A673 (cell line): ENCODE measurements at regions not wholly inside any gene's neighbourhood (a gene's known extent, or its start where the extent isn't known, plus 50 kb on each side); places are given as distances from the start of the nearest gene placed in this dataset.

ENCODE experiments used
- EZH2 ChIP-seq: fragments of 200-600 bp; sonication (generic); IDR thresholded peaks from 2 replicates; pipeline ENCODE4 v1.6.1; 2017; ENCODE audit warnings: borderline replicate concordance, low read depth, mild to moderate bottlenecking, mixed read lengths, antibody characterized with exemption, low read length; ENCODE audit not compliant: poor library complexity, severe bottlenecking
- TF ChIP-seq, protein P1 (sequence below): fragments of 300-800, 200-600 bp; sonication (generic); conservative IDR thresholded peaks from 2 replicates; pipeline ENCODE4 v1.5.1; 2017; ENCODE audit warnings: low read depth, mild to moderate bottlenecking, antibody characterized with exemption, low read length, moderate library complexity, mixed read lengths

DNA sequence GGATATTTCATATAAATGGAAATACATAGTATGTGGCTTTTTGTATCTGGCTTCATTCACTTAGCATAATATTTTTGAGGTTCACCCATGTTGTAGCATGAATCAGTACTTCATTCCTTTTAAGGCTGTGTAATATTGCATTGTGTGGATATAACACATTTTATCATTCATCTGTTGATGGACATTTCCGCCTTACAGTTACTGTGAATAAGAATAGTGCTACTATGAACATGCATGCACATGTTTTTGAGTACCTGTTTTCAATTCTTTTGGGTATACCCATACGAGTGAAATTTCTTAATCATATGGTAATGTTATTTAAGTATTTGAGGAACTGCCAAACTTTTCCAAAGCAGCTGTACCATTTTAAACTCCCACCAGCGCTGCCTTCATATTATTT is 539.6 kb upstream of the DIPK2B start:
- TF ChIP-seq, protein P1, sequence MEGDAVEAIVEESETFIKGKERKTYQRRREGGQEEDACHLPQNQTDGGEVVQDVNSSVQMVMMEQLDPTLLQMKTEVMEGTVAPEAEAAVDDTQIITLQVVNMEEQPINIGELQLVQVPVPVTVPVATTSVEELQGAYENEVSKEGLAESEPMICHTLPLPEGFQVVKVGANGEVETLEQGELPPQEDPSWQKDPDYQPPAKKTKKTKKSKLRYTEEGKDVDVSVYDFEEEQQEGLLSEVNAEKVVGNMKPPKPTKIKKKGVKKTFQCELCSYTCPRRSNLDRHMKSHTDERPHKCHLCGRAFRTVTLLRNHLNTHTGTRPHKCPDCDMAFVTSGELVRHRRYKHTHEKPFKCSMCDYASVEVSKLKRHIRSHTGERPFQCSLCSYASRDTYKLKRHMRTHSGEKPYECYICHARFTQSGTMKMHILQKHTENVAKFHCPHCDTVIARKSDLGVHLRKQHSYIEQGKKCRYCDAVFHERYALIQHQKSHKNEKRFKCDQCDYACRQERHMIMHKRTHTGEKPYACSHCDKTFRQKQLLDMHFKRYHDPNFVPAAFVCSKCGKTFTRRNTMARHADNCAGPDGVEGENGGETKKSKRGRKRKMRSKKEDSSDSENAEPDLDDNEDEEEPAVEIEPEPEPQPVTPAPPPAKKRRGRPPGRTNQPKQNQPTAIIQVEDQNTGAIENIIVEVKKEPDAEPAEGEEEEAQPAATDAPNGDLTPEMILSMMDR: no peak
- TF ChIP-seq EZH2: no peak
